Liver (tissue), 3 donors: ENCODE measurements at regions not wholly inside any gene's neighbourhood (a gene's known extent, or its start where the extent isn't known, plus 50 kb on each side); places are given as distances from the start of the nearest gene placed in this dataset.
"Not testable (repeated sequence)": the region's sequence is repeated elsewhere in the genome, so short reads cannot be mapped to it uniquely, and the experiment has no call there.

ENCODE experiments used
- CTCF ChIP-seq: fragments of 150-350 bp; IDR thresholded peaks from 2 replicates; pipeline ENCODE4 v1.5.1; 2017; ENCODE audit warnings: improper control_type of control experiment, low read depth, low read length; ENCODE audit not compliant: missing input control
- FOXA1 ChIP-seq: IDR thresholded peaks from 2 replicates; pipeline ENCODE4 v1.6.1; 2016; ENCODE audit warnings: antibody characterized with exemption
- FOXA2 ChIP-seq: IDR thresholded peaks from 2 replicates; pipeline ENCODE4 v1.6.1; 2016; ENCODE audit warnings: antibody characterized with exemption
- JUND ChIP-seq, 2 donors: IDR thresholded peaks; 2 replicates each; pipeline ENCODE4 v1.6.1; 2016; ENCODE audit warnings: antibody characterized with exemption in 2 of 2
- donor health status: healthy.
- donor health status: healthy.

DNA sequence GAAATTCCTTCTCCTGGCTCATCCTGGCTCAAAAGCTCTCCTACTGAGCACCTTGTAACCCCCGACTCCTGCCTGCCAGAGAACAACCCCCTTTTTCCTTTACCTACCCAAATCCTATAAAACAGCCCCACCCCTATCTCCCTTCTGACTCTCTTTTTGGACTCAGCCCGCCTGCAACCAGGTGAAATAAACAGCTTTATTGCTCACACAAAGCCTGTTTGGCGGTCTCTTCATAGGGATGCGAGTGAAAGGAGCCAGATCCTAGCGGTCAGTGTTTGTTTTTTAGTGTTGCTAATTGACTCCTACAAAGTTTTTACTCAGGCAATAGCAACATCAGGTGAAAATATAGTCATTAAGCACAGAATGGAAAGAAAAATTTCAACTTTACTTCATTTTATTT lies 592.3 kb upstream of the AADAT start:
- TF ChIP-seq JUND (IDR thresholded peaks at IDR 0.05); CTCF; FOXA2; FOXA1: not testable (repeated sequence)
